K562 (cell line): ENCODE measurements at regions not wholly inside any gene's neighbourhood (a gene's known extent, or its start where the extent isn't known, plus 50 kb on each side); places are given as distances from the start of the nearest gene placed in this dataset.

ENCODE experiments used
- ATAC-seq: fragments of 200-7000 bp; cut with Tn5 transposase; 3 replicates; pipeline ENCODE4 v1.9.1; 2020; ENCODE audit warnings: moderate library complexity
- BruUV-seq: library from RNA; stranded (reverse); fragments of 400-500 nt; replicated peaks from 2 replicates; lab custom pipeline; 2021; lab: Mats Ljungman, UMichigan
- CTCF ChIA-PET: fragments of 300-600 bp; formaldehyde crosslinking; extraction: SDS; loops from one replicate; lab custom pipeline; 2021; ENCODE audit warnings: low intra/inter-chr PET ratio; lab: Yijun Ruan, JAX
- POLR2A ChIA-PET: fragments of 300-600, 350-650 bp; sonication (Branson Sonifier 250); formaldehyde crosslinking; extraction: SDS; loops from one replicate; lab custom pipeline; 2021; ENCODE audit warnings: antibody characterized with exemption, inconsistent platforms; lab: Yijun Ruan, JAX
- DNase-seq, 4 experiments: peaks; one replicate each; pipeline versions ENCODE4 v3.0.0 to v3.0.0-alpha.2; 2011 to 2018; ENCODE audit warnings: low spot score in 3 of 4, mixed read lengths in 3 of 4; ENCODE audit errors: extremely low read depth in 1 of 4
- FAIRE-seq: peaks from 2 replicates; lab custom pipeline; 2011; peaks lifted over from hg19 to GRCh38; lab: Jason Lieb, UNC
- H2AFZ ChIP-seq: 2 replicates; pipeline ENCODE4 v1.6.0; 2011; ENCODE audit warnings: low read depth, low read length, control low read depth, inconsistent platforms
- H3K27ac ChIP-seq: fragments of 200-600 bp; 3 replicates; pipeline ENCODE4 v1.8.0; 2011; ENCODE audit warnings: low read depth, mild to moderate bottlenecking, control low read depth, inconsistent platforms, low read length, moderate library complexity, mixed read lengths; ENCODE audit errors: extremely low read depth
- H3K27me3 ChIP-seq, 2 experiments: fragments of 300-600 bp in 1 of 2; 2 replicates in 1 of 2; 3 replicates in 1 of 2; pipeline versions ENCODE4 v1.6.0 to v1.8.0; 2011; ENCODE audit warnings: inconsistent platforms in 2 of 2, low read length in 2 of 2, mild to moderate bottlenecking in 1 of 2, mixed read lengths in 1 of 2, moderate library complexity in 1 of 2; ENCODE audit not compliant: control insufficient read depth in 2 of 2, insufficient read depth in 2 of 2
- H3K36me3 ChIP-seq: fragments of 300-600 bp; 3 replicates; pipeline ENCODE4 v1.8.0; 2011; ENCODE audit warnings: mild to moderate bottlenecking, low read length, inconsistent platforms; ENCODE audit not compliant: control insufficient read depth, insufficient read depth
- H3K4me1 ChIP-seq, 2 experiments: fragments of 200-600 bp in 1 of 2; replicated peaks in 1 of 2; 2 replicates in 1 of 2; 3 replicates in 1 of 2; pipeline versions ENCODE4 v1.5.1 to v1.8.0; 2011; ENCODE audit warnings: inconsistent platforms in 2 of 2, low read length in 2 of 2, mild to moderate bottlenecking in 1 of 2, mixed read lengths in 1 of 2, moderate library complexity in 1 of 2; ENCODE audit not compliant: control insufficient read depth in 2 of 2, insufficient read depth in 2 of 2
- H3K4me2 ChIP-seq: 2 replicates; pipeline ENCODE4 v1.6.1; 2011; ENCODE audit warnings: low read length, control low read depth, inconsistent platforms, mixed read lengths; ENCODE audit not compliant: insufficient read depth
- H3K4me3 ChIP-seq: fragments of 200-600 bp; sonication (generic), shearing (Covaris generic); 2 replicates; pipeline ENCODE4 v1.5.1; 2016; ENCODE audit warnings: control low read depth, inconsistent platforms
- H3K79me2 ChIP-seq: fragments of 200-600 bp; 3 replicates; pipeline ENCODE4 v1.8.0; 2011; ENCODE audit warnings: low read length, inconsistent platforms; ENCODE audit not compliant: control insufficient read depth, insufficient read depth
- H3K9ac ChIP-seq, 2 experiments: 2 replicates each; pipeline versions ENCODE4 v1.6.0 to v1.6.1; 2011; ENCODE audit warnings: low read depth in 2 of 2, low read length in 2 of 2, control low read depth in 1 of 2, inconsistent platforms in 1 of 2, mild to moderate bottlenecking in 1 of 2, mixed read lengths in 1 of 2; ENCODE audit not compliant: insufficient read depth in 1 of 2
- H3K9me1 ChIP-seq: one replicate; pipeline ENCODE4 v1.6.0; 2011; ENCODE audit warnings: inconsistent platforms, mild to moderate bottlenecking, low read length, moderate library complexity; ENCODE audit not compliant: control insufficient read depth, insufficient read depth
- H3K9me3 ChIP-seq: replicated peaks from 2 replicates; pipeline ENCODE4 v1.5.1; 2011; ENCODE audit warnings: low read depth, low read length, inconsistent platforms; ENCODE audit not compliant: control insufficient read depth, insufficient read depth
- H4K20me1 ChIP-seq: replicated peaks from 2 replicates; pipeline ENCODE4 v1.6.1; 2011; ENCODE audit warnings: low read length, inconsistent platforms, mixed read lengths; ENCODE audit not compliant: control insufficient read depth, insufficient read depth
- ILF3 ChIP-seq: fragments of 450-650 bp; IDR thresholded peaks from 2 replicates; pipeline ENCODE4 v1.6.1; 2018; ENCODE audit warnings: antibody characterized with exemption, mild to moderate bottlenecking, moderate library complexity, borderline replicate concordance
- JUND ChIP-seq, 2 experiments: IDR thresholded peaks; 2 replicates in 1 of 2; 3 replicates in 1 of 2; pipeline ENCODE4 v1.6.1; 2011; ENCODE audit warnings: borderline replicate concordance in 2 of 2, low read depth in 2 of 2, low read length in 2 of 2, improper control_type of control experiment in 1 of 2, missing biosample characterization in 1 of 2, missing genetic modification characterization in 1 of 2, missing genetic modification reagents in 1 of 2
- KHSRP ChIP-seq: fragments of 450-650 bp; IDR thresholded peaks from 2 replicates; pipeline ENCODE4 v1.6.1; 2017
- PHB2 ChIP-seq: fragments of 450-650 bp; IDR thresholded peaks from 2 replicates; pipeline ENCODE4 v1.6.1; 2017; ENCODE audit warnings: low read depth
- RAD21 ChIP-seq, 2 experiments: fragments of 250-450 bp in 1 of 2; fragments of 450-650 bp in 1 of 2; sonication (Bioruptor Pico) in 1 of 2; formaldehyde crosslinking in 1 of 2; IDR thresholded peaks in 1 of 2; conservative IDR thresholded peaks in 1 of 2; 2 replicates each; pipeline versions ENCODE4 v1.4.0 to v1.8.0; 2020 to 2022; ENCODE audit warnings: mild to moderate bottlenecking in 2 of 2, moderate library complexity in 1 of 2
- RAD51 ChIP-seq: fragments of 450-650 bp; IDR thresholded peaks from 2 replicates; pipeline ENCODE4 v1.7.1; 2016; ENCODE audit warnings: low read depth, mild to moderate bottlenecking, borderline replicate concordance
- RFX7 ChIP-seq: fragments of 250-450 bp; sonication (Bioruptor Pico); IDR thresholded peaks from 2 replicates; pipeline ENCODE4 v1.5.1; 2021; ENCODE audit warnings: mild to moderate bottlenecking
- ZFX ChIP-seq: sonication (generic); formaldehyde crosslinking; IDR thresholded peaks from 2 replicates; pipeline ENCODE4 v1.8.0; 2022; ENCODE audit warnings: mild to moderate bottlenecking, missing genetic modification reagents, moderate library complexity
- WGBS: fragments of 100-300 bp; shearing (Covaris generic); methylation state at CpG from one replicate; pipeline ENCODE4 v1.1.6; 2016; ENCODE audit warnings: low coverage, mixed read lengths; ENCODE audit not compliant: insufficient coverage; ENCODE audit errors: missing lambda C conversion rate; 5-methylcytosine and 5-hydroxymethylcytosine counted together
- in situ Hi-C: fragments of 300-500 bp; cut with MboI; formaldehyde crosslinking; loops from 4 replicates; pipeline ENCODE4 v1.15.0; 2018; ENCODE audit warnings: inconsistent platforms, mixed read lengths
- intact Hi-C: fragments of 100-400 bp; cut with micrococcal nuclease; formaldehyde crosslinking; loops from 2 replicates; pipeline ENCODE4 v1.14.2; 2022

DNA sequence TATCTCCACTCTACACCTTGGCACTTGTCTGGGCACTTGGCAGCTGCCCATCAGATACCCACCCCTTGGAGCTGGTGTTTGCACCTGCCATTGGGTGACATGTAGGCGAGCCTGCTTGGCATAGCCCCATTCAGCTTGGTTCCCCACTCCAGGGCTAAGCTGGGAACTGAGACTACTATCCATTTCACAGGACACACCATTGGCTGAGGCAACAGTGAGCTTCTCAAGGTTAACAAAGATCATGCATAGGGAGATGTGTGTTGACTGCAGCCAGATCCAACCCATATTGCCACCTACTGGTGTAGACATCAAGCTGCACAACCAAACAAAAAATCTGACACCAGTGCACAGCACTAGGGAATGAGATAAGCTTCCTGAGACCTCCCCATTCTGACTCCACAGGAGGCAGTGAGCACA lies 1389.8 kb upstream of the TMEFF2 start:
- Histone ChIP-seq H3K4me3 (no peak overlapping the region), H3K79me2 (no peaks in the 10 kb centered on the region), H3K4me1 (no peaks in the 10 kb centered on the region), H4K20me1 (no peaks in the 10 kb centered on the region), H3K4me2 (no peak overlapping the region), H3K9me1 (no peaks in the 10 kb centered on the region), H3K27me3 (no peaks in the 10 kb centered on the region), H3K27ac (no peak overlapping the region), H3K36me3 (no peaks in the 10 kb centered on the region), H3K9me3 (no peaks in the 10 kb centered on the region), H3K9ac (no peak overlapping the region), H2AFZ (no peak overlapping the region)
- in situ Hi-C loops (no loop called here), intact Hi-C loops (no loop called here)
- peak; percentile 38; the same call in 2 of the 3 replicates for ATAC-seq
- peak in 2 of 4 experiments; percentile 2 to 15 for DNase-seq
- CTCF ChIA-PET, result no interaction called here
- no peak for FAIRE-seq
- TF ChIP-seq RAD21 (CRISPR knock-in tag; conservative IDR thresholded peaks at IDR 0.05 in 1 of 2, IDR thresholded peaks at IDR 0.05 in 1 of 2) (peak in 1 of 2 experiments; percentile 46; a peak in 2 of 4 replicates), ILF3 (no peak)
- no TSS peak for BruUV-seq
- POLR2A ChIA-PET, result no interaction called here
- 0% methylated on average over 1 of the region's 1 CpG for WGBS

DNA sequence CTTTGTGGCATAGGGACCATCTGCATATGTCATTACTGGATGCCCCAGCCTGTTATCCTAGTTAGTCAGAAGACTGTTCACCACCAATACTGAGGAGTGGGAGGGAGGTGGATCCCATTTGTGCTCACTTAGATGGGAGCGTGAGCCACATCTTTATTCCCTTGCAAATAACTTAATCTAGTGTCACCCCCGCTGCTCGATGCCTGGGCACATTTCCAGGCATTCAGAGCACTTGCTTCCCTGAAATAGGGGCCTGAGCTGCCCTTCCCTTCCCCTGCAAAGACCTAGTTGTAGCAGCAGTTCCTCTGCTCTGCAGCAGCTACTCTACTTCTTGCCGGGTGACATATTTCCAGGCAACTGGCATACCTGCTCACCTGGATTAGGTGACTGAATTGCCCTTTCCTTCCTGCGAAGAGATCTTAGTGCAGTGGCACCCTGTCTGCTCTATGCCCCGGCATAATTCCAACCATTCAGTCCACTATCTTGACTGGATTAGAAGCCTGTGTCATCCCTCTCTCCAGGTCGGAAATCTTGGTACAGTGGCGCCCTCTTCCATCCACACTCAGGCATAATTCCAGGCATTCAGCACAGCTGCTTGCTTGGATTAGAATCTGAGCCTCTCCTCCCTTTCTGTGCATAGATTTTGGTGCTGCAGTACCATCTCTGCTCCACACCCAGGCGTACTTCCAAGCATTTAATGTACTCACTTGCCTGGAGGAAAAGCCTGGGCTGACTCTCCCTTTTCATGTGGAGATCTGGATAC lies 1389.1 kb upstream of the TMEFF2 start:
- intact Hi-C loops, result no loop called here
- BruUV-seq, result no TSS peak
- Histone ChIP-seq H3K4me3 (no peak overlapping the region), H3K4me2 (no peak overlapping the region), H3K36me3 (no peaks in the 10 kb centered on the region), H3K4me1 (no peaks in the 10 kb centered on the region), H3K79me2 (no peaks in the 10 kb centered on the region), H3K9me3 (no peaks in the 10 kb centered on the region), H3K9me1 (no peaks in the 10 kb centered on the region), H2AFZ (no peak overlapping the region), H3K9ac (no peak overlapping the region), H3K27me3 (no peaks in the 10 kb centered on the region)
- ChIA-PET POLR2A (no interaction called here), CTCF (no interaction called here)
- WGBS, result 2% methylated on average over 8 of the region's 9 CpGs
- peak in 1 of 4 experiments; percentile 11 for DNase-seq
- in situ Hi-C loops, result no loop called here
- TF ChIP-seq RFX7 (CRISPR knock-in tag), result no peak
- no peak for TF ChIP-seq ZFX
- no peak for TF ChIP-seq KHSRP
- TF ChIP-seq RAD21 (CRISPR knock-in tag; conservative IDR thresholded peaks at IDR 0.05 in 1 of 2, IDR thresholded peaks at IDR 0.05 in 1 of 2), result peak; percentile 6 to 51; a peak in 2 of 4 replicates
- TF ChIP-seq RAD51, result no peak
- no peak for TF ChIP-seq JUND (IDR thresholded peaks at IDR 0.05; ENCODE audit: borderline replicate concordance, low read depth, low read length)
- TF ChIP-seq JUND (tag; IDR thresholded peaks at IDR 0.05; ENCODE audit: borderline replicate concordance, low read depth, low read length), result no peak
- no peak for TF ChIP-seq PHB2
- TF ChIP-seq, all 486 proteins: peak for 1
- FAIRE-seq (no peak), ATAC-seq (no peak)
- Histone ChIP-seq H4K20me1 (no peaks in the 10 kb centered on the region), H3K27ac (no peak overlapping the region)
